ENCODE measurements at regions not wholly inside any gene's neighbourhood (a gene's known extent, or its start where the extent isn't known, plus 50 kb on each side); places are given as distances from the start of the nearest gene placed in this dataset.
"Not testable (repeated sequence)": the region's sequence is repeated elsewhere in the genome, so short reads cannot be mapped to it uniquely, and the experiment has no call there.

GRCh38 chr13:23042181-23042580 lies 138.6 kb upstream of the SGCG start:
- no peaks in the 10 kb centered on the region for H3K36me3 ChIP-seq
- H3K27me3 ChIP-seq, result no peaks in the 10 kb centered on the region
- no peaks in the 10 kb centered on the region for H3K9me3 ChIP-seq (replicated peaks in 1 of 11)
- no peak overlapping the region for H3K4me2 ChIP-seq
- no peak for TF ChIP-seq Cebpa-rat (IDR thresholded peaks at IDR 0.05)
- H4K20me1 ChIP-seq, result no peaks in the 10 kb centered on the region
- no peak overlapping the region for H3K4me3 ChIP-seq
- H3K9ac ChIP-seq, result no peak overlapping the region
- no peak overlapping the region for H3K27ac ChIP-seq
- no peaks in the 10 kb centered on the region for H3K4me1 ChIP-seq

GRCh38 chr13:23044906-23045305 lies 135.9 kb upstream of the SGCG start:
- no peak for TF ChIP-seq Cebpa-rat (IDR thresholded peaks at IDR 0.05)
- Histone ChIP-seq H3K4me3 (no peak overlapping the region), H3K27ac (no peak overlapping the region), H3K27me3 (no peaks in the 10 kb centered on the region), H3K9me3 (replicated peaks in 1 of 11) (no peaks in the 10 kb centered on the region), H3K4me1 (no peaks in the 10 kb centered on the region), H3K9ac (no peak overlapping the region), H3K4me2 (no peak overlapping the region), H4K20me1 (no peaks in the 10 kb centered on the region), H3K36me3 (no peaks in the 10 kb centered on the region)

- Histone ChIP-seq H4K20me1 (no peaks in the 10 kb centered on the region), H3K27ac (no peak overlapping the region), H3K27me3 (no peaks in the 10 kb centered on the region), H3K36me3 (no peaks in the 10 kb centered on the region), H3K4me2 (no peak overlapping the region), H3K4me3 (no peak overlapping the region), H3K4me1 (no peaks in the 10 kb centered on the region), H3K9me3 (replicated peaks in 1 of 11) (no peaks in the 10 kb centered on the region), H3K9ac (no peak overlapping the region)
- TF ChIP-seq Cebpa-rat (IDR thresholded peaks at IDR 0.05), result no peak
Measured at GRCh38 chr13:23050126-23050525, 130.7 kb upstream of the SGCG start.

- not testable (repeated sequence) for H3K27me3 ChIP-seq; H3K9me3 ChIP-seq (replicated peaks in 1 of 11); H3K4me2 ChIP-seq; H3K36me3 ChIP-seq; H4K20me1 ChIP-seq; H3K9ac ChIP-seq; H3K4me1 ChIP-seq; H3K4me3 ChIP-seq; H3K27ac ChIP-seq
Measured at GRCh38 chr13:23053711-23054110, 127.1 kb upstream of the SGCG start.

- Histone ChIP-seq H3K27ac (no peak overlapping the region), H4K20me1 (no peaks in the 10 kb centered on the region), H3K27me3 (no peaks in the 10 kb centered on the region), H3K4me1 (no peaks in the 10 kb centered on the region), H3K9ac (no peak overlapping the region), H3K36me3 (no peaks in the 10 kb centered on the region), H3K4me2 (no peak overlapping the region), H3K9me3 (replicated peaks in 1 of 11) (peaks cover 0 to 6% (median 0%) of the 10 kb centered on the region in 11 experiments; a peak in 3 of 22 replicates), H3K4me3 (no peak overlapping the region)
- TF ChIP-seq Cebpa-rat (IDR thresholded peaks at IDR 0.05), result no peak
Measured at GRCh38 chr13:23059173-23059572, 121.6 kb upstream of the SGCG start.

GRCh38 chr13:23060959-23061358 lies 119.8 kb upstream of the SGCG start:
- TF ChIP-seq Cebpa-rat (IDR thresholded peaks at IDR 0.05), result no peak
- Histone ChIP-seq H3K9me3 (replicated peaks in 1 of 11) (peaks cover 0 to 6% (median 0%) of the 10 kb centered on the region in 11 experiments; a peak in 3 of 22 replicates), H4K20me1 (no peaks in the 10 kb centered on the region), H3K4me2 (no peak overlapping the region), H3K9ac (no peak overlapping the region), H3K27ac (no peak overlapping the region), H3K4me3 (no peak overlapping the region), H3K4me1 (no peaks in the 10 kb centered on the region), H3K36me3 (no peaks in the 10 kb centered on the region), H3K27me3 (no peaks in the 10 kb centered on the region)

- Histone ChIP-seq H3K9ac (no peak overlapping the region), H3K9me3 (replicated peaks in 1 of 11) (peaks cover 7 to 22% (median 14%) of the 10 kb centered on the region in 11 experiments; a peak in 16 of 22 replicates), H4K20me1 (no peaks in the 10 kb centered on the region), H3K36me3 (no peaks in the 10 kb centered on the region), H3K4me2 (no peak overlapping the region), H3K4me1 (no peaks in the 10 kb centered on the region), H3K27ac (no peak overlapping the region), H3K27me3 (no peaks in the 10 kb centered on the region), H3K4me3 (no peak overlapping the region)
- no peak for TF ChIP-seq Cebpa-rat (IDR thresholded peaks at IDR 0.05)
Measured at GRCh38 chr13:23067129-23067528, 113.7 kb upstream of the SGCG start.

GRCh38 chr13:23069566-23069965 lies 111.2 kb upstream of the SGCG start:
- H3K27me3 ChIP-seq, result no peaks in the 10 kb centered on the region
- H3K4me1 ChIP-seq, result peaks cover 0 to 12% (median 0%) of the 10 kb centered on the region in 10 experiments; a peak in 3 of 20 replicates
- no peak overlapping the region for H3K9ac ChIP-seq
- no peaks in the 10 kb centered on the region for H4K20me1 ChIP-seq
- H3K4me3 ChIP-seq, result no peak overlapping the region
- no peak for TF ChIP-seq Cebpa-rat (IDR thresholded peaks at IDR 0.05)
- H3K36me3 ChIP-seq, result no peaks in the 10 kb centered on the region
- H3K27ac ChIP-seq, result no peak overlapping the region
- no peak overlapping the region for H3K4me2 ChIP-seq
- H3K9me3 ChIP-seq (replicated peaks in 1 of 11), result peaks cover 8 to 26% (median 14%) of the 10 kb centered on the region in 11 experiments; a peak in 16 of 22 replicates

GRCh38 chr13:23074075-23074828 lies 106.5 kb upstream of the SGCG start:
- no peak overlapping the region for H3K9ac ChIP-seq
- peak overlapping the region in 1 of 11 experiments; percentile 40; a peak in 2 of 22 replicates for H3K4me2 ChIP-seq
- peaks cover 8 to 26% (median 14%) of the 10 kb centered on the region in 11 experiments; a peak in 16 of 22 replicates for H3K9me3 ChIP-seq (replicated peaks in 1 of 11)
- no peaks in the 10 kb centered on the region for H3K36me3 ChIP-seq
- no peak overlapping the region for H3K4me3 ChIP-seq
- no peaks in the 10 kb centered on the region for H3K27me3 ChIP-seq
- no peaks in the 10 kb centered on the region for H4K20me1 ChIP-seq
- no peak for TF ChIP-seq Cebpa-rat (IDR thresholded peaks at IDR 0.05)
- H3K27ac ChIP-seq, result no peak overlapping the region
- H3K4me1 ChIP-seq, result peaks cover 0 to 12% (median 0%) of the 10 kb centered on the region in 10 experiments; a peak in 3 of 20 replicates

- Histone ChIP-seq H3K4me2 (no peak overlapping the region), H3K4me3 (no peak overlapping the region), H3K36me3 (no peaks in the 10 kb centered on the region), H3K9me3 (replicated peaks in 1 of 11) (peaks cover 5 to 16% (median 12%) of the 10 kb centered on the region in 11 experiments; a peak in 14 of 22 replicates), H3K27me3 (no peaks in the 10 kb centered on the region), H3K27ac (no peak overlapping the region), H3K4me1 (no peaks in the 10 kb centered on the region), H4K20me1 (no peaks in the 10 kb centered on the region), H3K9ac (no peak overlapping the region)
- no peak for TF ChIP-seq Cebpa-rat (IDR thresholded peaks at IDR 0.05)
Measured at GRCh38 chr13:23081220-23081619, 99.6 kb upstream of the SGCG start.

Measured in BLaER1 treated with 17β-estradiol and CSF1 and Interleukin-3, amounts not matched to agents 10 nM and 100 nM (cell line).